Left ventricle myocardium inferior (tissue), 1 donor: ENCODE measurements at regions not wholly inside any gene's neighbourhood (a gene's known extent, or its start where the extent isn't known, plus 50 kb on each side); places are given as distances from the start of the nearest gene placed in this dataset.

Source experiments
- DNase-seq: peaks from one replicate; pipeline ENCODE4 v3.0.0-alpha.2; 2020
- H3K27ac ChIP-seq: fragments of 200-600 bp; replicated peaks from 2 replicates; pipeline ENCODE4 v1.8.0; 2021
- H3K27me3 ChIP-seq: fragments of 200-600 bp; 2 replicates; pipeline ENCODE4 v1.8.0; 2021; ENCODE audit warnings: low read depth
- H3K36me3 ChIP-seq: fragments of 200-600 bp; 2 replicates; pipeline ENCODE4 v1.8.0; 2021
- H3K4me1 ChIP-seq: fragments of 200-600 bp; 2 replicates; pipeline ENCODE4 v1.8.0; 2021
- H3K4me3 ChIP-seq: fragments of 200-600 bp; 2 replicates; pipeline ENCODE4 v1.8.0; 2021; ENCODE audit warnings: mild to moderate bottlenecking, moderate library complexity
- H3K9me3 ChIP-seq: fragments of 200-600 bp; replicated peaks from 2 replicates; pipeline ENCODE4 v1.8.0; 2021
- CTCF ChIP-seq: fragments of 200-600 bp; IDR thresholded peaks from 2 replicates; pipeline ENCODE4 v1.8.0; 2021; ENCODE audit warnings: antibody characterized with exemption, mild to moderate bottlenecking, borderline replicate concordance
- intact Hi-C: fragments of 100-400 bp; cut with micrococcal nuclease; formaldehyde crosslinking; loops from one replicate; pipeline ENCODE4 v1.11.0; 2022
- donor health status: DM: no; HTN: yes; CAD: no; lungs with severe emphysema.

DNA sequence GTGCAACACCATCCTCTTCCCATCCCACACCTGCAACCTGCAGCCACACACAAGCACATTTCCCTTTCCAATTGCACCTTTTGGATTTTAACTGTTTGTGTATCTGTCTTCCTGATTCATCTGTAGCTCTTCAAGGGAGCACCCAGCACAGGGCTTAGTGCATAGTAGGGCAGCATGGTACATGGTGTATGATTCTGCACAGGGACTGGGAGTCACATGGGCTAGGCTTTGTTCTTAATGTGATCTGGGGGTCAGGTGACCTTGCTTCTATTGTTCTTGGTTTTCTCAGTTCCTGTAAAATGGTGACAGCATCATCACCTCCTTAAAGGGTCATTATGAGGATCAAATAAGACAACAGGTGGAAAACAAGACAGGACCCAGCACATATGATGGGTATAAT, 419.3 kb downstream of the MATN1 start:
- Histone ChIP-seq H3K9me3 (no peaks in the 10 kb centered on the region), H3K4me1 (no peaks in the 10 kb centered on the region), H3K27me3 (peaks cover 88% of the 10 kb centered on the region), H3K27ac (no peak overlapping the region), H3K4me3 (no peak overlapping the region), H3K36me3 (no peaks in the 10 kb centered on the region)
- intact Hi-C loops, result no loop called here
- DNase-seq, result no peak
- TF ChIP-seq CTCF, result no peak

- intact Hi-C loops, result no loop called here
- Histone ChIP-seq H3K4me1 (no peaks in the 10 kb centered on the region), H3K27ac (no peak overlapping the region), H3K27me3 (peaks cover 92% of the 10 kb centered on the region), H3K4me3 (no peak overlapping the region), H3K9me3 (no peaks in the 10 kb centered on the region), H3K36me3 (no peaks in the 10 kb centered on the region)
- TF ChIP-seq CTCF, result no peak
- no peak for DNase-seq
These were observed 420.0 kb downstream of the MATN1 start for GRCh38 chr1:30303387-30303786.

GRCh38 chr1:30302858-30303257, 420.5 kb downstream of the MATN1 start:
- peaks cover 4% of the 10 kb centered on the region for H3K9me3 ChIP-seq
- no peak for TF ChIP-seq CTCF
- DNase-seq, result no peak
- H3K27me3 ChIP-seq, result peaks cover 88% of the 10 kb centered on the region
- no peak overlapping the region for H3K27ac ChIP-seq
- intact Hi-C loops, result no loop called here
- no peak overlapping the region for H3K4me3 ChIP-seq
- no peaks in the 10 kb centered on the region for H3K4me1 ChIP-seq
- H3K36me3 ChIP-seq, result no peaks in the 10 kb centered on the region

GRCh38 chr1:30300669-30301068, 422.7 kb downstream of the MATN1 start:
- no peak overlapping the region for H3K27ac ChIP-seq
- H3K4me1 ChIP-seq, result no peaks in the 10 kb centered on the region
- H3K4me3 ChIP-seq, result no peak overlapping the region
- intact Hi-C loops, result no loop called here
- peaks cover 16% of the 10 kb centered on the region for H3K9me3 ChIP-seq
- H3K36me3 ChIP-seq, result no peaks in the 10 kb centered on the region
- no peak for TF ChIP-seq CTCF
- no peak for DNase-seq
- peaks cover 88% of the 10 kb centered on the region for H3K27me3 ChIP-seq

GRCh38 chr1:30299393-30299792, 424.0 kb downstream of the MATN1 start:
- H3K27me3 ChIP-seq, result peaks cover 86% of the 10 kb centered on the region
- TF ChIP-seq CTCF, result no peak

GRCh38 chr1:30295674-30296073, 427.7 kb downstream of the MATN1 start:
- Histone ChIP-seq H3K27me3 (peaks cover 89% of the 10 kb centered on the region), H3K4me3 (no peak overlapping the region), H3K36me3 (no peaks in the 10 kb centered on the region), H3K4me1 (no peaks in the 10 kb centered on the region), H3K27ac (no peak overlapping the region), H3K9me3 (peaks cover 23% of the 10 kb centered on the region)
- intact Hi-C loops, result no loop called here
- TF ChIP-seq CTCF, result no peak
- no peak for DNase-seq

More at GRCh38 chr1:30299393-30299792, 424.0 kb downstream of the MATN1 start:
- peaks cover 19% of the 10 kb centered on the region for H3K9me3 ChIP-seq
- no peaks in the 10 kb centered on the region for H3K36me3 ChIP-seq
- DNase-seq, result no peak
- no peak overlapping the region for H3K4me3 ChIP-seq
- no peak overlapping the region for H3K27ac ChIP-seq
- H3K4me1 ChIP-seq, result no peaks in the 10 kb centered on the region
- intact Hi-C loops, result no loop called here
